DND-41 (cell line): ENCODE measurements at regions not wholly inside any gene's neighbourhood (a gene's known extent, or its start where the extent isn't known, plus 50 kb on each side); places are given as distances from the start of the nearest gene placed in this dataset.

Source experiments
- ATAC-seq: fragments of 200-7000 bp; cut with Tn5 transposase; 3 replicates; pipeline ENCODE4 v1.9.1; 2021; ENCODE audit warnings: low read depth; ENCODE audit not compliant: insufficient read depth
- DNase-seq: peaks from one replicate; pipeline ENCODE4 v3.0.0-alpha.2; 2020
- H2AFZ ChIP-seq: 2 replicates; pipeline ENCODE4 v1.6.0; 2012; ENCODE audit warnings: low read depth, low read length
- H3K27ac ChIP-seq: 2 replicates; pipeline ENCODE4 v1.5.1; 2012; ENCODE audit warnings: low read length, inconsistent platforms
- H3K27me3 ChIP-seq: fragments of 200-600 bp; sonication (generic); 2 replicates; pipeline ENCODE4 v1.6.0; 2012; ENCODE audit warnings: low read length, mild to moderate bottlenecking, inconsistent platforms; ENCODE audit not compliant: insufficient read depth, poor library complexity
- H3K36me3 ChIP-seq: 2 replicates; pipeline ENCODE4 v1.5.1; 2012; ENCODE audit warnings: low read length, inconsistent platforms; ENCODE audit not compliant: insufficient read depth
- H3K4me1 ChIP-seq: 2 replicates; pipeline ENCODE4 v1.5.1; 2012; ENCODE audit warnings: mild to moderate bottlenecking, low read length; ENCODE audit not compliant: insufficient read depth
- H3K4me2 ChIP-seq: 2 replicates; pipeline ENCODE4 v1.6.0; 2012; ENCODE audit warnings: mild to moderate bottlenecking, moderate library complexity, low read length, inconsistent platforms; ENCODE audit not compliant: insufficient read depth
- H3K4me3 ChIP-seq, 2 experiments: fragments of 200-600 bp in 1 of 2; shearing (Covaris generic) in 1 of 2; 2 replicates each; pipeline ENCODE4 v1.5.1; 2012 to 2016; ENCODE audit warnings: inconsistent platforms in 2 of 2, low read length in 2 of 2, mild to moderate bottlenecking in 2 of 2, low read depth in 1 of 2, moderate library complexity in 1 of 2
- H3K79me2 ChIP-seq: 2 replicates; pipeline ENCODE4 v1.6.0; 2012; ENCODE audit warnings: low read length, inconsistent platforms; ENCODE audit not compliant: insufficient read depth
- H3K9ac ChIP-seq: 2 replicates; pipeline ENCODE4 v1.6.0; 2012; ENCODE audit warnings: low read depth, mild to moderate bottlenecking, inconsistent platforms, low read length, moderate library complexity
- H3K9me3 ChIP-seq: 2 replicates; pipeline ENCODE4 v1.5.1; 2012; ENCODE audit warnings: low read length, moderate library complexity, mild to moderate bottlenecking, inconsistent platforms; ENCODE audit not compliant: insufficient read depth, severe bottlenecking
- H4K20me1 ChIP-seq: 2 replicates; pipeline ENCODE4 v1.6.0; 2012; ENCODE audit warnings: low read length; ENCODE audit not compliant: insufficient read depth
- EZH2 ChIP-seq: IDR thresholded peaks from 3 replicates; pipeline ENCODE4 v1.6.1; 2012; ENCODE audit warnings: borderline replicate concordance, low read depth, mild to moderate bottlenecking, moderate library complexity, low read length, inconsistent platforms; ENCODE audit not compliant: severe bottlenecking
- TF ChIP-seq, protein P1 (sequence below): IDR thresholded peaks from 2 replicates; pipeline ENCODE4 v1.5.1; 2012; ENCODE audit warnings: borderline replicate concordance, low read length, moderate library complexity, mild to moderate bottlenecking; ENCODE audit not compliant: poor library complexity, severe bottlenecking; ENCODE audit errors: extremely low read depth

DNA sequence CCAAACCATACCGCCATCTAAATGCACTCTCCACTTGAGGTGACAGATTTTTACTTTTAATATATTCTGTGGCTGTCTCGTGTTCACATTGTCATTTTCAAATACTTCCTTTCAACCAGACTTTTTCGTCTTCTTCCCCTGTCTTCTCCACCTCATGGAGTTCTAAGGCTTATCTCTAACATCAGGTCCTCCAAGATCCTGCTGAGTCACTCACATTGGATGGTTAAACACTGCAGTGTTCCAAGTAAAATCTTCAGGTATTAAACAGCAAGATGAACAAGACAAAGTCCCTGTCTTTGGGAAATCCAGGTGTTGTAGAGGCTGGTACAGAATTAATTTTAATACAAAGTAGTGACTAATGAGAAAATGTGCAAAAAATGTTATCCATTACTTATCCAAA, 330.2 kb upstream of the KIF2B start:
- Histone ChIP-seq H2AFZ (no peak overlapping the region), H3K4me2 (no peak overlapping the region), H3K36me3 (no peaks in the 10 kb centered on the region), H3K4me1 (no peaks in the 10 kb centered on the region), H3K4me3 (no peak overlapping the region), H3K9me3 (no peaks in the 10 kb centered on the region), H3K79me2 (no peaks in the 10 kb centered on the region), H4K20me1 (no peaks in the 10 kb centered on the region), H3K9ac (no peak overlapping the region), H3K27me3 (no peaks in the 10 kb centered on the region), H3K27ac (no peak overlapping the region)
- ATAC-seq (no peak), DNase-seq (no peak)
- no peak for TF ChIP-seq EZH2
- TF ChIP-seq, protein P1, sequence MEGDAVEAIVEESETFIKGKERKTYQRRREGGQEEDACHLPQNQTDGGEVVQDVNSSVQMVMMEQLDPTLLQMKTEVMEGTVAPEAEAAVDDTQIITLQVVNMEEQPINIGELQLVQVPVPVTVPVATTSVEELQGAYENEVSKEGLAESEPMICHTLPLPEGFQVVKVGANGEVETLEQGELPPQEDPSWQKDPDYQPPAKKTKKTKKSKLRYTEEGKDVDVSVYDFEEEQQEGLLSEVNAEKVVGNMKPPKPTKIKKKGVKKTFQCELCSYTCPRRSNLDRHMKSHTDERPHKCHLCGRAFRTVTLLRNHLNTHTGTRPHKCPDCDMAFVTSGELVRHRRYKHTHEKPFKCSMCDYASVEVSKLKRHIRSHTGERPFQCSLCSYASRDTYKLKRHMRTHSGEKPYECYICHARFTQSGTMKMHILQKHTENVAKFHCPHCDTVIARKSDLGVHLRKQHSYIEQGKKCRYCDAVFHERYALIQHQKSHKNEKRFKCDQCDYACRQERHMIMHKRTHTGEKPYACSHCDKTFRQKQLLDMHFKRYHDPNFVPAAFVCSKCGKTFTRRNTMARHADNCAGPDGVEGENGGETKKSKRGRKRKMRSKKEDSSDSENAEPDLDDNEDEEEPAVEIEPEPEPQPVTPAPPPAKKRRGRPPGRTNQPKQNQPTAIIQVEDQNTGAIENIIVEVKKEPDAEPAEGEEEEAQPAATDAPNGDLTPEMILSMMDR, result no peak

DNA sequence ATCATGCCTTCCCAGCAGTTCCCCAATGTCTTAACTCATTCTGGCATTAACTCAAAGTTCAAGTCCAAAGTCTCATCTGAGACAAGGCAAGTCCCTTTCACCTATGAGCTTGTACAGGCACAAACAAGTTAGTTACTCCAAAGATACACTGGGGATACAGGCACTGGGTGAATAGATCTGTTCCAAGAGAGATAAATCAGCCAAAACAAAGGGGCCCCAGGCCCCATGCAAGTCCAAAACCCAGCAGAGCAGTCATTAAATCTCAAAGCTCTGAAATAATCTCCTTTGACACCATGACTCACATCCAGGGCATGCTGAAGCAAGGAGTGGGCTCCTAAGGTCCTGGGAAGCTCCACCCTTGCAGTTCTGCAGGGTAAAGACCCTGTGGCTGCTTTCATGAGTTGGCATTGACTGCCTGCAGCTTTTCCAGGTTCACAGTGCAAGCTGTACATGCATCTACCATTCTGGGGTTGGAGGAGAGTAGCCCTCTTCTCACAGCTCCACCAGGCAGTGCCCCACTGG, 332.2 kb upstream of the KIF2B start:
- ATAC-seq (no peak), DNase-seq (no peak)
- no peak for TF ChIP-seq EZH2
- TF ChIP-seq, protein P1, result no peak
- no peaks in the 10 kb centered on the region for H3K36me3 ChIP-seq
- H3K4me3 ChIP-seq, result no peak overlapping the region
- H4K20me1 ChIP-seq, result no peaks in the 10 kb centered on the region
- no peak overlapping the region for H3K27ac ChIP-seq
- H3K4me1 ChIP-seq, result no peaks in the 10 kb centered on the region
- H3K9ac ChIP-seq, result no peak overlapping the region
- no peak overlapping the region for H3K4me2 ChIP-seq
- H3K27me3 ChIP-seq, result no peaks in the 10 kb centered on the region
- no peak overlapping the region for H2AFZ ChIP-seq
- H3K9me3 ChIP-seq, result no peaks in the 10 kb centered on the region
- H3K79me2 ChIP-seq, result no peaks in the 10 kb centered on the region

DNA sequence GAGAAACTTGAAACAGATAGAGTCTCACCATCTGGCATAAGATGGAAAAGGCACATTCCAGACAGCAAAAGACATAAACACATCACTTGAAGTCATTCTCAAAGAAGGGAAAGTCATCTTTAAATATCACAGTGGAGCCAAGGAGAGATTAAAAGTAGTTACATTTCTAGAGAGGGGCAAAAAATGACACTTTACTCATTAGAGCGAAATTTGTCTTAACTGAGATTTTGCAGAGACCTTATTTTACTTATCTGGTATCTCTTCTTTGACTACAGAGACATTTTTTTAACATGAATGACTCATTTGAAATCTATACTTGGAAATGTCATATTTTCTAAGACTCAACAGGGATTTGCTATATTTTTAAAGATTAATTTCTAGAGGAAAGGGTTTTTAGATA, 339.0 kb upstream of the KIF2B start:
- H3K9ac ChIP-seq, result no peak overlapping the region
- TF ChIP-seq, protein P1, result no peak
- TF ChIP-seq EZH2, result no peak
- H3K4me2 ChIP-seq, result no peak overlapping the region
- H3K9me3 ChIP-seq, result no peaks in the 10 kb centered on the region
- DNase-seq, result no peak
- H3K36me3 ChIP-seq, result no peaks in the 10 kb centered on the region
- H3K27ac ChIP-seq, result no peak overlapping the region
- no peaks in the 10 kb centered on the region for H4K20me1 ChIP-seq
- no peak for ATAC-seq
- no peaks in the 10 kb centered on the region for H3K4me1 ChIP-seq
- no peak overlapping the region for H2AFZ ChIP-seq
- H3K79me2 ChIP-seq, result no peaks in the 10 kb centered on the region
- no peaks in the 10 kb centered on the region for H3K27me3 ChIP-seq
- H3K4me3 ChIP-seq, result no peak overlapping the region

DNA sequence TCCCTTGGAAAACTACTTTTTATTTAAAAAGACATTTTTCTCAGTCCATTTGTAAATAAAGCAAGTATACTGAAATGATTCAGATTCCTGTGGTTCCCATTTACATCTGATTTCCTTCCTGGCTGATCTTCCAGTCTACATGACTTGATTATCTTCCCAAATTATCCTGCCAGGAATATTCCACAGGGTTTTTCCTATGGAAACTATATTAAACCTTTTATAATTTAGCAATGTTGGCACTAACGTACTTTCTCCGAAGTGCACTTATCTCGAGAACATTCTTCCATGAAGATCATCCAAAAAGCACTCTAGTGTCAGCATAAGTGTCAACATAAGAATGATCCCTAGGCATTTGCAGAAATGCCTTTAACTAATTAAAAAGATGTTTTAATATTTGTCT, 347.7 kb upstream of the KIF2B start:
- H2AFZ ChIP-seq, result no peak overlapping the region
- ATAC-seq, result no peak
- peaks cover 3% of the 10 kb centered on the region for H3K9me3 ChIP-seq
- H3K4me3 ChIP-seq, result no peak overlapping the region
- H3K79me2 ChIP-seq, result no peaks in the 10 kb centered on the region
- no peak for TF ChIP-seq EZH2
- TF ChIP-seq, protein P1, result no peak
- no peak overlapping the region for H3K27ac ChIP-seq
- DNase-seq, result no peak
- H3K27me3 ChIP-seq, result no peaks in the 10 kb centered on the region
- no peak overlapping the region for H3K4me2 ChIP-seq
- H4K20me1 ChIP-seq, result no peaks in the 10 kb centered on the region
- no peaks in the 10 kb centered on the region for H3K36me3 ChIP-seq
- H3K9ac ChIP-seq, result no peak overlapping the region
- H3K4me1 ChIP-seq, result no peaks in the 10 kb centered on the region
